ENCODE measurements at regions not wholly inside any gene's neighbourhood (a gene's known extent, or its start where the extent isn't known, plus 50 kb on each side); places are given as distances from the start of the nearest gene placed in this dataset.

GRCh38 chr6:140490081-140490480 is 1115.6 kb upstream of the CITED2 start:
- H3K27ac Mint-ChIP-seq = 0 out of 2 replicates have a peak overlapping the region, but pooled peaks have one; percentile 13
- DNase-seq = peak; percentile 8
- no peak overlapping the region for H3K4me3 Mint-ChIP-seq
- H3K36me3 Mint-ChIP-seq (ENCODE audit: low read depth) = peaks cover 53% of the 10 kb centered on the region
- peaks cover 28% of the 10 kb centered on the region for H3K9me3 Mint-ChIP-seq
- peaks cover 56% of the 10 kb centered on the region for H3K4me1 Mint-ChIP-seq (ENCODE audit: low read depth)
- TF ChIP-seq CTCF (IDR thresholded peaks at IDR 0.05) = no peak
- H3K27me3 Mint-ChIP-seq (ENCODE audit: insufficient read depth) = no peaks in the 10 kb centered on the region

GRCh38 chr6:140487586-140487985 is 1113.1 kb upstream of the CITED2 start:
- Mint-ChIP-seq H3K4me1 (ENCODE audit: low read depth) (peaks cover 63% of the 10 kb centered on the region), H3K27ac (peak overlapping the region; percentile 89), H3K36me3 (ENCODE audit: low read depth) (peaks cover 44% of the 10 kb centered on the region), H3K27me3 (ENCODE audit: insufficient read depth) (no peaks in the 10 kb centered on the region), H3K9me3 (peaks cover 23% of the 10 kb centered on the region), H3K4me3 (no peak overlapping the region)
- no peak for TF ChIP-seq CTCF (IDR thresholded peaks at IDR 0.05)
- DNase-seq = no peak

GRCh38 chr6:140486450-140487361 is 1112.3 kb upstream of the CITED2 start:
- Mint-ChIP-seq H3K27ac (peak overlapping the region; percentile 89), H3K36me3 (ENCODE audit: low read depth) (peaks cover 35% of the 10 kb centered on the region), H3K9me3 (peaks cover 23% of the 10 kb centered on the region), H3K27me3 (ENCODE audit: insufficient read depth) (no peaks in the 10 kb centered on the region), H3K4me1 (ENCODE audit: low read depth) (peaks cover 63% of the 10 kb centered on the region), H3K4me3 (peak overlapping the region; percentile 60)
- TF ChIP-seq CTCF (IDR thresholded peaks at IDR 0.05) = no peak
- peak; percentile 38 for DNase-seq

- peak; percentile 85 for DNase-seq
- H3K27ac Mint-ChIP-seq = peak overlapping the region; percentile 89
- no peaks in the 10 kb centered on the region for H3K27me3 Mint-ChIP-seq (ENCODE audit: insufficient read depth)
- peaks cover 32% of the 10 kb centered on the region for H3K36me3 Mint-ChIP-seq (ENCODE audit: low read depth)
- TF ChIP-seq CTCF (IDR thresholded peaks at IDR 0.05) = no peak
- peaks cover 23% of the 10 kb centered on the region for H3K9me3 Mint-ChIP-seq
- H3K4me1 Mint-ChIP-seq (ENCODE audit: low read depth) = peaks cover 62% of the 10 kb centered on the region
- H3K4me3 Mint-ChIP-seq = peak overlapping the region; percentile 60
Measured at GRCh38 chr6:140485740-140486449, 1111.4 kb upstream of the CITED2 start.

GRCh38 chr6:140480852-140481251 is 1106.4 kb upstream of the CITED2 start:
- H3K36me3 Mint-ChIP-seq (ENCODE audit: low read depth) = peaks cover 37% of the 10 kb centered on the region

More at GRCh38 chr6:140480852-140481251, 1106.4 kb upstream of the CITED2 start:
- Mint-ChIP-seq H3K4me3 (no peak overlapping the region), H3K27ac (peak overlapping the region; percentile 75), H3K27me3 (ENCODE audit: insufficient read depth) (no peaks in the 10 kb centered on the region), H3K9me3 (peaks cover 12% of the 10 kb centered on the region), H3K4me1 (ENCODE audit: low read depth) (peaks cover 33% of the 10 kb centered on the region)
- no peak for TF ChIP-seq CTCF (IDR thresholded peaks at IDR 0.05)
- no peak for DNase-seq

All from HFFc6 (cell line).